GM08714 (cell line): ENCODE measurements at regions not wholly inside any gene's neighbourhood (a gene's known extent, or its start where the extent isn't known, plus 50 kb on each side); places are given as distances from the start of the nearest gene placed in this dataset.
"Not testable (repeated sequence)": the region's sequence is repeated elsewhere in the genome, so short reads cannot be mapped to it uniquely, and the experiment has no call there.

Experiments
- H3K4me3 ChIP-seq: fragments of 200-500 bp; sonication (Bioruptor generic); 2 replicates; pipeline ENCODE4 v1.5.1; 2014; ENCODE audit warnings: mild to moderate bottlenecking, low read length, inconsistent platforms
- ZNF274 ChIP-seq: IDR thresholded peaks from 2 replicates; pipeline ENCODE4 v1.6.1; 2012; ENCODE audit warnings: mild to moderate bottlenecking, low read depth, low read length

DNA sequence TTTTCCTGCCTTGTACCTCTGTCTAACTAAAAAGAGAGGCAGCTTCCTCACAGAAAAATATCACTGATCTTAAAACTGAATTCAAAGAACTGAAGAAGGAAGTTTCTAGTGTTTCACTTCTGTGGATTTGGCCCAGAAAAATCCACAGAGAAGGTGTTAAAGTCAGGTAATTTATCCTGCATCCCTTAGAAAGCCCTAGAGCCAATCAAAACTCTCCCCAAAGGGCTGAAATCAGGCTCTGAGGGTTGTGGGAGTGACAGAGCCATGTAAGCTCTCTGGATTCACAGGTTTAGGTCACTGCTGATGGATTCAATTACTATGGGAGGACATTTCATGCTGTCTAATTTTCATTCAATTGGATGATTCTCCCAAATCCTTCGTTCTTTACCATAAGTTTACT is 152.3 kb downstream of the OR2B2 start:
- H3K4me3 ChIP-seq = no peak overlapping the region
- no peak for TF ChIP-seq ZNF274

DNA sequence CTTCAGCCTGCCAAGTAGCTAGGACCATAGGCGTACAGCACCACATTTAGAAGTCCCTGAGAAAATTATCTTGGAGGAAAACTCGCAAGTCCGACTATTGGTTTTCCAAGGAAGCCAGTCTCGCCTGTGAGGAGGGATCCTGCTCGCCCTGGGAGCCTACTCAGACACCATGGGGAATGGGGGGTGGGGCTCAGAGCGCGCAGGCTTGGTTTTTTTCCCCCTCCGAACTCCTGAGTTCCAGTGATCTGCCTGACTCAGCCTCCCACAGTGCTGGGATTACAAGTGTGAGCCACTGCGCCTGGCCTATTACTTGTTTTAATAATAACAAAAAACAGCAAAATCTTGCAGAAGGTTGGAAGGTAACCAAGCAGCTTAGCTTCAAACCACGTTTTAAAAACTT is 153.7 kb downstream of the OR2B2 start:
- TF ChIP-seq ZNF274 = no peak
- H3K4me3 ChIP-seq = peak overlapping the region; percentile 74; the same call in 1 of the 2 replicates

DNA sequence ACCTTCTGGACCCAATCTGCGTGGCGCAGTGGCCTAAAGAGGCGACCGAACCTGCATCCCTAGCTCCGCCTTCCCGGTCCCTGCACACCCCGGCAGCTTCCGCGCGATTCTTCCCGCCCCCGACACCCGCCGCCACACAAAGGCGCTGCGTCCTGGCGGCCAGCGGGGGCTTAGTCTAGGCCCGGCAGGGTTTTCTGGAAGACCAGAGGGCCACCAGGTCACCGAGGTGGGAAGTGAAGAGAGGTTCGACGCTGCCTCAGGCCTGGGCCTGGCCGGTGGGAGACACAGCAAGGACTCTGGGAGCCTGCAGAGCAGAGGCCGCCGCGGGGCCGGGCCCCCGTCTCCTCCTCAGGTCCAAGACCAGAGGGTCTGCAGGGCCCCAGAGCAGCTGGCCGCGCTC is 154.9 kb downstream of the OR2B2 start:
- no peak for TF ChIP-seq ZNF274
- H3K4me3 ChIP-seq = peak overlapping the region; percentile 74

DNA sequence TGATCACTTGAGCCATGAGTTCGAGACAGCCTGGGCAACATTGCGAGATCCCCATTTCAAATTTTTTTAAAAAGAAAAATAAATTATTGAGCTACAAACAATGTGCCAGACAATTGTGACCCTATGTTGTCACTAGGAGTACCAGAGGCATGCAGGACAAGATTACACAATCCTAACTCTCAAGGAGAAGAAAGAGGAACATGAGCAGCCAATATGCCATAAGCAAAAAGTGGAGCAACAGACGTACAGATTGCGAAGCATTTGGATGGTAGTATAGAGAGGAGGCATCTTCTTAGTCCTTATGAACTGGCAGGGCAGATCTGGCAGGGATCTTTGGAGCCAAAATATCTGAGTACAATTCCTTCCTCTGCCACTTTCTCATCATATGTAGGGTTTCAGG is 156.4 kb downstream of the OR2B2 start:
- TF ChIP-seq ZNF274 = no peak
- no peak overlapping the region for H3K4me3 ChIP-seq

DNA sequence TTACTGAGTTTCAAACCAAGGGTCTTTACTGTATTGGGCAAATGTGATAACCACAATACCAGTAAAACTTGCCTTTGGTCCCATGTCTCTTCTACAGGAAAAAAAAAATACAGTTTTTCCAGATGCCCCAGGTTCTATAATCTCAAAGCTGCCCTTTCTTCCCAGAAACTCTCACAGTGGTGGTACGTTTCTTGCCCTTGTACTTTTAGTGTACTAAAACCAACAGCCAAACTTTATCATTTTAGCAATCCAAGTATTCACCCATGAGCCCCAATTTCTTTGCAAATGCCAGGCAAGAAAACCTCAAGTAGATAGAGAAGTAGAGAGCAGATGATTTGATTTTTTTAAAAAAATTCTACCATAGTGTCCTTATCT is 157.8 kb downstream of the OR2B2 start:
- no peak for TF ChIP-seq ZNF274
- peak overlapping the region; percentile 39 for H3K4me3 ChIP-seq

DNA sequence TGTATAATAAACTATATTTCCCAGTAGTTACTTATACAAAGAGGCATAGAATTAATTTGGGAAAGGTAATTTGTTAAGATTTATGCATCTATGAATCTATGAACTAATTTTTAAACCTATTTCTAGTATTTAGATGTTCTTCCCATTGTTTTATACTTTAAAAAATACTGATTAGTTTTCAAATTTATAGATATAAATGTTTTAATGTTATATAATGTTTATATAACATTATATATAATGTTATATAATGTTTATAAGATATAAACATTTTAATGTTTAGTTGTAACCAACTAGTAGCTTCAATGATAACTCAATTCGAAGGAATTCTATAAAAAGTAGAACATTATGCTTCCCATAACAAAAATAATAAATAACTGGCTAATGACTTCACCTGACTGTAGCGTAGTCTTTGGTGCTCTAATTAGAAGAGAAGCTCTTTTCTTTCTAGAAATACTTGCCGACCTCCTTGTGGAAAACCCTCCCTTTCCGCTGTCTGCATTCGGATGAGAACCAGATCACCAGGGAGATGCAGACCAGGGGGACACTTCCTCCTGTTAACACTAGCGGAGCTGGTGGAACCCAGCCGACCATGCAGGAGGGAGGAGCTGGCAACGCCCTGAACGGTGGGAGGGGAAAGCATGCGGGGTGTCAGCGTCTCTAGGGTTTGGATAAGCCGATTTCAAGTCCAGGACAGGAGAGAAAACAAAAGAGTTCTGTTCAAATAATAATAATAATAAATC is 158.4 kb downstream of the OR2B2 start:
- no peak for TF ChIP-seq ZNF274
- H3K4me3 ChIP-seq = peak overlapping the region; percentile 39

DNA sequence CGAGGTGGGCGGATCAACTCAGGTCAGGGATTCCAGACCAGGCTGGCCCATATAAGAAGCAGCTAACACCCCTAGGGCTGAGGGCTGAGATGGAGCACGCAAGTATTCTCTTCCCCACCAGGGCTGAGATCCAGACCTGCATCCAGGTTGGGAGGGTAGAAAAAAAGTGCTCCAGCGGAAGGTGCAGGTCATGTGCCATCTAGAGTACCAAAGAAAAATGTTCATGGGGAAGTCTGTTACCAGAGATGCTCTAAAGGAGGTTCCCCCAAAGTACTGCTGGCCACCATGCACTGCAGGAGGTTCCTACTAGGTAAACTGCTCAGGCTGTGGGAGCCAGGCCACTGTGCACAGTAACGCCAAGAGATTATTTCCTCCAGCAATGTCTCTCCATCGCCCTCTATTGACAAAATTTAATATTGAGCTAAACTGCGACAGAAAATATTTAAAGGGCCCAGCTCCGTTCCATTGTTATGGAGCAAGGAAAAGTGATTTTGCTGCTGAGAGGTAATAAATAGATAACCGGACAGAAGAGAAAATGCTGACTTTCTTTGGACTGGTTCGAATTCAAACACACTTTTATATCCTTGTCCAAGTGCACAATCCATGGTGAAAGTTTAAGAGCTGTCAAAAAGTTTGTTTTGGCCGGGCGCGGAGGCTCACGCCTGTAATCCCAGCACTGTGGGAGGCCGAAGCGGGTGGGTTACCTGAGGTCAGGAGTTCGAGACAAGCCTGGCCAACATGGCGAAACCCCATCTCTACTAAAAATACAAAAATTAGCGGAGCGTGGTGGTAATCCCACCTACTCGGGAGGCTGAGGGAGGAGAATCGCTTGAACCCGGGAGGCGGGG is 159.9 kb downstream of the OR2B2 start:
- TF ChIP-seq ZNF274 = no peak
- H3K4me3 ChIP-seq = peak overlapping the region; percentile 68

DNA sequence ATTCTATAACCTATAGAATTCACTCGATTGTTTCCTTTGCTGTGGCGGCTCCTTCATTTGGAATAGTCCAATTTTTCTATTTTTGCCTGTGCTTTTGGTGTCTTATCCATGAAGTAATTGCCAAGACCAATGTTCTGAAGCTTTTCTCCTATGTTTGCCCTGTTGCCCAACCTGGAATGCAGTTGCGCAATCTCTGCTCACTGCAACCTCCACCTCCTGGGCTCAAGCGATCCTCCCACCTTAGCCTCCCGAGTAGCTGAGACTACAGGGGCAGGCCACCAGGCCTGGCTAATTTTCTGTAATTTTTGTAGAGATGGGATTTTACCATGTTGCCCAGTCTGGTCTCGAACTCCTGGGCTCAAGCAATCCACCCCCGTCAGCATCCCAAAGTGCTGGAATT is 163.5 kb downstream of the OR2B2 start:
- no peak for TF ChIP-seq ZNF274
- H3K4me3 ChIP-seq = no peak overlapping the region

DNA sequence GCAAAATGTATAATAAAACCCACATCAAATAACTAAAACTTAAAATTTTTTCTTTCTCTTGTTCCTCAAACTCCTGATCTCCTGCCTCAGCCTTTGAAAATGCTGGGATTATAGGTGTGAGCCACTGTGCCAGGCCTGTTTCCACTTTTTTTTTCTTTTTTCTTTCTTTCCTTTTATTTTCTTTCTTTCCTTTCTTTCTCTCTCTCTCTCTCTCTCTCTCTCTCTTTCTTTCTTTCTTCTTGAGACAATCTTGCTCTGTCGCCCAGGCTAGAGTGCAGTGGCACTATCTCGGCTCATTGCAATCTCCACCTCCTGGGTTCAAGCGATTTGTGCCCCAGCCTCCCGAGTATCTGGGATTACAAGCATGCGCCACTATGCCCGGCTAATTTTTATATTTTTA is 164.6 kb downstream of the OR2B2 start:
- H3K4me3 ChIP-seq = no peak overlapping the region
- no peak for TF ChIP-seq ZNF274

DNA sequence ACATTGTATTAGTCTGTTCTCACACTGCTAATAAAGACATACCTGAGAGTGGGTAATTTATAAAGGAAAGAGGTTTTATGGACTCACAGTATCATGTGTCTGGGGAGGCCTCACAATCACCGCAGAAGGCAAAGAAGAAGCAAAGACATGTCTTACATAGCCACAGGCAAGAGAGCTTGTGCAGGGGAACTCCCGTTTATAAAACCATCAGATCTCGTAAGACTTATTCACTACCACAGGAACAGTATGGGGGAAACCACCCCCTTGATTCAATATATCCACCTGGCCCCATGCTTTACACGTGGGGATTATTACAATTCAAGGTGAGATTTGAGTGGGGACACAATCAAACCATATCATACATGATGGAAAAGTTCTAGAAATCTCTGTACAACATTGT is 165.3 kb downstream of the OR2B2 start:
- not testable (repeated sequence) for H3K4me3 ChIP-seq

DNA sequence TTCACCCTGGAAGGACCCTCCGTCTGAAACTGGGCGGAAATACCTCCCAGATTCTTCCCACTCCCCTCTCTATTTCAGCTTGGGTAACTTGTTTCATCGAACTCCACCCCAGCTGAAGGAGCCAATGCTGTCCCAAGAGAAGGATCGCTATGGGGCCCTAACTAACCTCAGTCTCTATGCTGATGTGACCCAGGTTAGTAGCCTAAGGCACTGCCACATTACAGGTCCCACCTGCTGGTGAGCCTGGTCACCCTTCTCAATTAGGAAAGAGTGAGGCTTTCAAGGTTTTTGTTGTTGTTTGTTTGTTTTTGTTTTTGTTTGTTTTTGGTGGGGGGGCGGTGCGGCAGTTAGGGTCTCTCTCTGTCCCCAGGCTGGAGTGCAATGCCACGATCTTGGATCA is 168.4 kb downstream of the OR2B2 start:
- TF ChIP-seq ZNF274 = no peak
- H3K4me3 ChIP-seq = peak overlapping the region; percentile 42; the same call in 1 of the 2 replicates

DNA sequence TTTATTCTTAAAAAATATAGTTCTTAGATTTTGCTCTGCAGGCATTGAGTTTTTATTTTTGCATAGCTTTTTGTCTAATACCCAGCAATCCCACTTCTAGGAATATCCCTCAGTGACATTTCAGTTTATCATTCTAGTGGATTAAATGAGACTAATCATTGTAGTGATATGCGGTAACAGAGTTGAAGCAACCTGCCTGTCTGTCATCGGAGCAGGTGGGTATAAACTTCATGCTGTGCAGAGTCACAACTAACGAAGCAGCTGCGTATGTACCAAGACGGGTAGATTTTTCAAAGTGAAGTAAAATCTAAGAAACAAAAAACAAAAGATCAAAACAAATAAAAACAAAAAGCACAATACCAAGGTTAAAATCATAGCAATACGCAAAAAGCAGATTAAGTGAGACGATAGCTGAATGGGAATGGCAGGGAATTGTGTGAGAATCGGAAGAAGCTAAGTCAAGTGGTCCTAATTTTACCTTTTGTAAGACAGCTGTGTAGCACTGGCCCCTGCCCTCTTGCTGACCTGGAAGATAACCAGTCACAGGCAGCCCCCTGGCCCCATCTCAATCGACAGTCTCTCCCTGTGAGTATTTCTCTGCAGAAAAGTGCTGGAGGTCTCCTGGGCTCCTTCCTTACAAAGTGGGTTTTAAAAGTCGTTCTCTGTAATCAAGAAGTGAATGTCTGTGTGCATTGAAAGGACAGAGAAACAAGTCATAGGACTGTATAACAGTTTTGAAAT is 169.2 kb downstream of the OR2B2 start:
- peak overlapping the region; percentile 42 for H3K4me3 ChIP-seq
- no peak for TF ChIP-seq ZNF274

DNA sequence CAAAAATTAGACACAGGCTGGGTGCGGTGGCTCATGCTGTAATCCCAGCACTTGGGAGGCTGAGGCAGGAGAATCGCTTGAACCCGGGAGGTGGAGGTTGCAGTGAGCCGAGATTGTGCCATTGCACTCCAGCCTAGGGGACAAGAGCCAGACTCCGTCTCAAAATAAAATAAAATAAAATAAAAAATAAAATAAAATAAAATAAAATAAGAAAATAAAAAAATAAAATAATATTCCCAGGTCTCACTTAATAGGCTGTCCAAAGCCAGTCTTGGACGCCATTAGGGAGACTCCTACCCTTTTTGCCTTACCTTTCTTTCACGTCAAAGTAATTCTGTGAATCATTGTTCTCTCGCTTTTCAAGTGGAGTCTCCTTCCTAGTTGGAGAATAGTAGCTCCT is 172.3 kb downstream of the OR2B2 start:
- H3K4me3 ChIP-seq = not testable (repeated sequence)

DNA sequence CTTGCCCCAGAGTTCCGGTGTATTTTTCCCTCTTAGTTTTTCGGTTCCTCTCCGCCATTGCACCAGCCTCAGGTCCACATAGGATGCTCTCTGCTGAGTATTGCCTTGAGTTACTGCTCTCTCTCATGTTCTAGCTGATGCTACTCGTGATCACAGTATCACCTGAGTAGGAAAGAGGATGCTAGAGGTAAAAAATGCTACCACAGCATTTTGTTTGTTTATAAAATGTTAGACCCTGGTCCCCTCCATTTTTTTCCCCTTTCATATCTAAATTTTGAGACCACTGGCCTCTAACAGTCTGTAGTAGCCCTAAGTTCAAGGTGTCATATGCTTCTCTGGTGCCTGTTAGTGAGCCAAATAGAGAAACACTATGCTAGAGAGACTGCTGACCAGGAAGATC is 175.5 kb downstream of the OR2B2 start:
- no peak overlapping the region for H3K4me3 ChIP-seq
- TF ChIP-seq ZNF274 = no peak

DNA sequence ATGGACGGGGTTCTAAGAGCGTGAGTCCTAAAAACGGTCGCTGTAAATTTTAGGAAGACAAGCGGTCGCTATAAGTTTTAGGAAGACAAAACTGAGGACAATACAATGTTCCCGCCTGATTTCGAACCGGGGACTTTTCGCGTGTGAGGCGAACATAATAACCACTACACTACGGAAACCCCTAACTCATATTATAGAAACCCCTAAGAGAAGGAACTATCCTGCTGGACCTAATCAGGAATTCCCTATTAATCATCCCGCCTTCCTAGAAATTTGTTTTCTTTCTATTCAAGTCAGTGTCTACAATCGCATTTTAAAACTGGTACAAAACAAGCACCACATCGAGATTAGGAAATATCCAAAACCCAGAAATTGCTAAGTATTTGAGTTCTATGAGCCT is 183.8 kb downstream of the OR2B2 start:
- no peak overlapping the region for H3K4me3 ChIP-seq
- TF ChIP-seq ZNF274 = no peak
